ENCODE measurements at regions not wholly inside any gene's neighbourhood (a gene's known extent, or its start where the extent isn't known, plus 50 kb on each side); places are given as distances from the start of the nearest gene placed in this dataset.
A peak's percentile ranks its signal among the peaks of the same experiment; 100 is the strongest.

- no peak overlapping the region for H3K27ac Mint-ChIP-seq
- H3K36me3 Mint-ChIP-seq, result peaks cover 25 to 51% (median 35%) of the 10 kb centered on the region in 3 donors
- ATAC-seq (no peak), DNase-seq (no peak)
- peaks cover 0 to 2% (median 0%) of the 10 kb centered on the region in 4 donors for H3K4me1 Mint-ChIP-seq
- peaks cover 0 to 26% (median 12%) of the 10 kb centered on the region in 9 donors for H3K9me3 Mint-ChIP-seq
- H3K4me3 Mint-ChIP-seq, result no peak overlapping the region
- POLR2A ChIA-PET, result no interaction called here
- H3K27me3 Mint-ChIP-seq, result no peaks in the 10 kb centered on the region
Observed at GRCh38 chr5:93831449-93831848, 90.0 kb upstream of the POU5F2 start.

DNA sequence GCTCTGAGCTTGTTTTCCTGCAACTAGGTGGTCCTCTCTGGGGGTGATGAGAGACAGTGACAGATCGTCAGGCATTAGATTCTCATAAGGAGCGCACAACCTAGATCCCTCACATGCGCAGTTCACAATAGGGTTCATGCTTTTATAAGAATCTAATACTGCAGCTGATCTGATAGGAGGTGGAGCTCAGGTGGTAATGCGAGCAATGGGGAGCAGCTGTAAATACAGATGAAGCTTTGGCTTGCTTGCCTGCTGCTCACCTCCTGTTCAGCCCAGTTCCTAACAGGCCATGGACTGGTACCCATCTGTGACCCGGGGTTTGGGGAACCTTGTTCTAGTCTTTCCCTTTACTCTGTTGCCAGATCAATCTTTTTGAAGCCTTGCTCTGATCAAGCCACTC is 89.5 kb upstream of the POU5F2 start:
- ATAC-seq (no peak), DNase-seq (no peak)
- Mint-ChIP-seq H3K4me3 (no peak overlapping the region), H3K27ac (no peak overlapping the region), H3K9me3 (peaks cover 0 to 26% (median 12%) of the 10 kb centered on the region in 9 donors), H3K27me3 (no peaks in the 10 kb centered on the region), H3K4me1 (peaks cover 0 to 2% (median 0%) of the 10 kb centered on the region in 4 donors), H3K36me3 (peaks cover 25 to 51% (median 32%) of the 10 kb centered on the region in 3 donors)
- POLR2A ChIA-PET, result no interaction called here

- DNase-seq (no peak), ATAC-seq (no peak)
- peaks cover 0 to 27% (median 16%) of the 10 kb centered on the region in 9 donors for H3K9me3 Mint-ChIP-seq
- POLR2A ChIA-PET, result no interaction called here
- H3K4me1 Mint-ChIP-seq, result peaks cover 0 to 2% (median 0%) of the 10 kb centered on the region in 4 donors
- H3K27me3 Mint-ChIP-seq, result no peaks in the 10 kb centered on the region
- peaks cover 35 to 63% (median 43%) of the 10 kb centered on the region in 3 donors for H3K36me3 Mint-ChIP-seq
- no peak overlapping the region for H3K27ac Mint-ChIP-seq
- H3K4me3 Mint-ChIP-seq, result no peak overlapping the region
Observed at GRCh38 chr5:93829346-93829745, 87.9 kb upstream of the POU5F2 start.

DNA sequence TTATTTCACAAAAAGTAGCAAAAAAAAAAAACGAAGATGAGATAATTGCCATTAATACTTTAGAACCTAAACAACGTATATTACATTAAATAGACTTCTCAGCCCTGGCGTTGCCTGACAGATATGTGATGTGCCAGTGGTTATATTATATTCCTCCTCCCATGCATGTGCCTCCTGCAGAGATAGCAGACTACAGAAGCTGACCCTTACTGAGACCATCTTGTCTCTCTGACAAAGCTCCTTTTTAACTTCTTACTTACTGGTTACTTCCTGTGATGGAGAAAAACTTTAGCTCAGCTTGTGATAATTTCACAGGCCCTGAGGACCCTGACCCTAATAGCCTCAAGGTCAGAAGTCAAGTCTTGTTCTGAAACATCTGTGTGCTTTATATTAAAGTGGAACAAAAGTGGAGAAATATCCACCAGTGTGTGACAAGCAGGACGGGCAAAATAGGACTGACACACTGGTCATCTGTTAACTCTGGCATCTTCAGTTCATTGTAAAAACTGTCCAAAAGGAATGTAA is 80.6 kb upstream of the POU5F2 start:
- ATAC-seq (no peak), DNase-seq (no peak)
- POLR2A ChIA-PET, result no interaction called here
- H3K27me3 Mint-ChIP-seq, result no peaks in the 10 kb centered on the region
- no peak overlapping the region for H3K4me3 Mint-ChIP-seq
- H3K4me1 Mint-ChIP-seq, result no peaks in the 10 kb centered on the region
- no peak overlapping the region for H3K27ac Mint-ChIP-seq
- H3K9me3 Mint-ChIP-seq, result peaks cover 0 to 7% (median 0%) of the 10 kb centered on the region in 9 donors
- H3K36me3 Mint-ChIP-seq, result peaks cover 27 to 44% (median 43%) of the 10 kb centered on the region in 3 donors

DNA sequence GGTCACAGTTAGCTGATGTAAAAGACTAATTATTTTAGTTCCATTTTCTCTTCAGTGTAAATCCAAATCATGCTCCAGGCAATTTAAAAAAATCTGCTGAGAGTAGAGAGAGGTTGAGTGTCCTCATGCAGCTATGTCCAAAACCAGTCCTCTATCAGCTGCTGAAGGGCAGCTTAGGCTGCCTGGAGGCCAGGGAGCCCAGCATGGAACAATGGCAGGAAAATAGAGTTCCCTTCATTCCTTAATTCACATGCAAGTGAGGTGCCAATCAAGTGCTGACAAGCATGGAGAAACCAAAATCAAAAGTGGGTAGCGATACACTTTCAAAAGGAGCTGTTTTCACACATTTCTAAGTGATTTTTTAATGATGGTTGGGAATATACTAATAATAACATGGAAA is 78.3 kb upstream of the POU5F2 start:
- DNase-seq (no peak), ATAC-seq (no peak)
- Mint-ChIP-seq H3K27ac (no peak overlapping the region), H3K36me3 (peaks cover 18 to 49% (median 47%) of the 10 kb centered on the region in 3 donors), H3K4me3 (no peak overlapping the region), H3K9me3 (peaks cover 0 to 4% (median 0%) of the 10 kb centered on the region in 9 donors), H3K27me3 (no peaks in the 10 kb centered on the region), H3K4me1 (peaks cover 0 to 5% (median 0%) of the 10 kb centered on the region in 4 donors)
- POLR2A ChIA-PET, result no interaction called here

DNA sequence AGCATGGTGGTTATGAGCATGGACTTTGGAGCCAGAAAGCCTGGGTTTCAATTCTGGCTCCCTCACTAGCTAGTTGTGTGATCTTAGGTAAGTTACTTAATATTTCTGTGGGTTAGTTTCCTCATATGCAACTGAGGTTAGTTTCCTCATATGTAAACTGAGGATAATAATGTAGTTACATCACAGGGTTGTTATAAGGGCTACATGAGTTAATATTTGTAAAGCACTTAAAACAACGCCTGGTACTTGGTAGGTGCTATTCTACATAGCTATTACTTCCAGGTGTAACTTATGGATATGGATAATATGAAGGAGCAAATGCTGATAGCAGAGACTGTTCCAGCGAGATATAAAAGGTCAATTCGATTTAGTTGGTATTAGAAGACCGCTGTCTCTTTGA is 69.4 kb upstream of the POU5F2 start:
- H3K27me3 Mint-ChIP-seq, result no peaks in the 10 kb centered on the region

GRCh38 chr5:93809430-93809829 is 68.0 kb upstream of the POU5F2 start:
- ATAC-seq, result no peak
- H3K36me3 Mint-ChIP-seq, result peaks cover 5 to 15% (median 7%) of the 10 kb centered on the region in 3 donors

More for the DNA sequence above, 69.4 kb upstream of the POU5F2 start:
- ATAC-seq (no peak), DNase-seq (no peak)
- Mint-ChIP-seq H3K4me3 (no peak overlapping the region), H3K9me3 (no peaks in the 10 kb centered on the region), H3K4me1 (peaks cover 0 to 3% (median 2%) of the 10 kb centered on the region in 4 donors), H3K27ac (no peak overlapping the region), H3K36me3 (peaks cover 5 to 26% (median 18%) of the 10 kb centered on the region in 3 donors)
- POLR2A ChIA-PET, result no interaction called here

DNA sequence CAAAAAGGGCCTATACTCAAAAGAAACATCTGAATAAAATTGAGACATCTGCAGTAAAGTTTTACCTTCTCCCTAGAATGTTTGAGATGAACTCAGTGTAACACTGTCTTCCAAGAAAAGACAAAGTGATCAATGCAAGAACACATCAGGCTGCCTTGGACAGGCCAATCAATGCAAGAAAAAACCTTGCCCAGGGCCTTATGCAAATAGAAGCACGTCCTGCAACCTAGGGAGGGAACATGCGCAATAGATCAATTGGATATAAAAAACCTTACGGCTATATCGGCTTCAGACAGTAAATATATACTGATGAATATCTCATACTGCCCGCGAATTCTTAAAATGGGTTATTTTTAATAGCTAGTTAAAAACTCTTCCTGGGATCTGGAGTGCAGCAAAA is 66.4 kb upstream of the POU5F2 start:
- Mint-ChIP-seq H3K27ac (peak overlapping the region in 1 of 10 donors; percentile 55), H3K4me3 (no peak overlapping the region), H3K4me1 (no peaks in the 10 kb centered on the region), H3K36me3 (peaks cover 0 to 5% (median 0%) of the 10 kb centered on the region in 3 donors), H3K9me3 (no peaks in the 10 kb centered on the region), H3K27me3 (no peaks in the 10 kb centered on the region)
- ATAC-seq, result no peak
- POLR2A ChIA-PET, result no interaction called here
- no peak for DNase-seq

More at GRCh38 chr5:93809430-93809829, 68.0 kb upstream of the POU5F2 start:
- DNase-seq, result no peak
- POLR2A ChIA-PET, result no interaction called here
- no peak overlapping the region for H3K4me3 Mint-ChIP-seq
- no peak overlapping the region for H3K27ac Mint-ChIP-seq
- no peaks in the 10 kb centered on the region for H3K27me3 Mint-ChIP-seq
- H3K9me3 Mint-ChIP-seq, result no peaks in the 10 kb centered on the region
- peaks cover 0 to 3% (median 0%) of the 10 kb centered on the region in 4 donors for H3K4me1 Mint-ChIP-seq

DNA sequence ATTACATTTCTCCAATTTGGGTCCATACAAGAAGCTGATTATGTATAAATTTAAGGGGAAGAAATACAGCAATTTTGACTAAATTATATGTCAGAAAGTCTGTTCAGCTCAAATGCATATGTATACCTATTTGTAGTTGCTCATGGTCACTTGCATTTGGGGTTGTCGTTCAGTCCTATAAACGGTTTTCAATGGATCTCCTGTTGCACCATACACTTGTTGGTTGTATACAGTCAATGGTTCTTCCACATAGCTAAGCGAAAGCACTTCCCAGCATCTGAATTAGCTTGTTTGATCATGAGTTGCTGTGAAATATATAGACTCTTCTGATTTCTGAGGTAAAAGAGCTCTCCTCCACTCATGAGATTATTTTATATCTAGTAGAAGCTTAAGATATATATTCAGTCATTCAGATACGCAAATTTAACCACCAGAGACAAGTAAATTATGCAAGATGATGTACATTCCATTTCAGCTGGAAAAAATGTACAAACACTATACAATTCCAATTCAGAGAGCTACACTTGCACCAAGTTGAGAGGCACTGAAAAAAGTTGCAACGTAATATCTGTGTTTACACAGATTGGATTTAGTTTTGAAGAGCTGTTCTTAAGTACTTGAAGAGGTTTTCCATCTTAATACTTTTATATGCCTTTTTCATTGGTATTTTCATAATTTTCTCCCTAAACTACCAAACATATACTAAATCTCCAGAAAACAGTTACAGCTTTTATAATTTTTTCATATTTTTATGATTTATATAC is 64.4 kb upstream of the POU5F2 start:
- H3K27ac Mint-ChIP-seq, result no peak overlapping the region
- no peak for ATAC-seq
- H3K4me1 Mint-ChIP-seq, result peaks cover 0 to 3% (median 1%) of the 10 kb centered on the region in 4 donors
- H3K4me3 Mint-ChIP-seq, result no peak overlapping the region
- no peaks in the 10 kb centered on the region for H3K27me3 Mint-ChIP-seq
- POLR2A ChIA-PET, result no interaction called here
- no peak for DNase-seq
- H3K9me3 Mint-ChIP-seq, result no peaks in the 10 kb centered on the region
- H3K36me3 Mint-ChIP-seq, result no peaks in the 10 kb centered on the region

GRCh38 chr5:93800988-93801811 is 59.8 kb upstream of the POU5F2 start:
- no peak overlapping the region for H3K27ac Mint-ChIP-seq
- no peaks in the 10 kb centered on the region for H3K9me3 Mint-ChIP-seq
- POLR2A ChIA-PET, result no interaction called here
- peaks cover 0 to 11% (median 1%) of the 10 kb centered on the region in 3 donors for H3K36me3 Mint-ChIP-seq
- DNase-seq (peak in 4 of 10 donors; percentile 2 to 46 (median 44)), ATAC-seq (no peak)
- peaks cover 0 to 3% (median 1%) of the 10 kb centered on the region in 4 donors for H3K4me1 Mint-ChIP-seq
- no peaks in the 10 kb centered on the region for H3K27me3 Mint-ChIP-seq
- no peak overlapping the region for H3K4me3 Mint-ChIP-seq

DNA sequence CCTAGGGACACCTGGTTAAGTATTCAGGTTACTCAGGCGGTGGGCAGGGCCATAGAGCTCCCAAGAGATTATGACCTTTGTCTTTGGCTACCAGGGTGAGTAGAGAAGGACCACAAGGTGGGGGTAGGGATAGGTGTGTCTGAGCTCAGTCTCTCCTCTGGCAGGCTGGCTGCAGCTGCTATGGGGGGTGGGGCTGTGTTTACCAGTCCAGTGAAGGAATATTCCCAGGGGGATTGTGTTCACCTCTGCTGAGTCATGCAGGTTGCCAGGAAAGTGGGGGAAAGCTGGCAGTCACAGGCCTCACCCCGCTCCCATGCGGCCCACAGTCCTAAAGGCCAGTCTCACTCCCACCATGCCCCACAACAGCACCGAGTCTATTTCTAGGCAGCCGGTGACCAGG is 53.6 kb upstream of the POU5F2 start:
- Mint-ChIP-seq H3K9me3 (peaks cover 0 to 2% (median 0%) of the 10 kb centered on the region in 9 donors), H3K27me3 (no peaks in the 10 kb centered on the region), H3K4me1 (peaks cover 0 to 8% (median 2%) of the 10 kb centered on the region in 4 donors), H3K4me3 (no peak overlapping the region), H3K27ac (no peak overlapping the region), H3K36me3 (peaks cover 19 to 33% (median 30%) of the 10 kb centered on the region in 3 donors)
- ATAC-seq, result no peak
- POLR2A ChIA-PET, result no interaction called here
- DNase-seq, result no peak

- H3K36me3 Mint-ChIP-seq, result peaks cover 19 to 33% (median 30%) of the 10 kb centered on the region in 3 donors
- H3K4me3 Mint-ChIP-seq, result no peak overlapping the region
- no peaks in the 10 kb centered on the region for H3K27me3 Mint-ChIP-seq
- no peak overlapping the region for H3K27ac Mint-ChIP-seq
- peaks cover 0 to 2% (median 0%) of the 10 kb centered on the region in 9 donors for H3K9me3 Mint-ChIP-seq
- peaks cover 0 to 8% (median 2%) of the 10 kb centered on the region in 4 donors for H3K4me1 Mint-ChIP-seq
- ATAC-seq (no peak), DNase-seq (no peak)
- POLR2A ChIA-PET, result no interaction called here
Observed at GRCh38 chr5:93793159-93793781, 51.9 kb upstream of the POU5F2 start.
